HG02840 (cell line): ENCODE measurements at regions not wholly inside any gene's neighbourhood (a gene's known extent, or its start where the extent isn't known, plus 50 kb on each side); places are given as distances from the start of the nearest gene placed in this dataset.

ENCODE experiments used
- ATAC-seq: cut with Tn5 transposase; IDR thresholded peaks from one replicate; pipeline ENCODE4 v1.9.1; 2021; ENCODE audit warnings: mild to moderate bottlenecking, moderate library complexity, moderate number of reproducible peaks; ENCODE audit not compliant: unreplicated experiment, low FRiP score

- no peak for ATAC-seq
Measured at GRCh38 chr2:234288974-234289455, 207.9 kb downstream of the ARL4C start.

- no peak for ATAC-seq
Measured at GRCh38 chr2:234287650-234288049, 209.2 kb downstream of the ARL4C start.

- ATAC-seq = no peak
Measured at GRCh38 chr2:234286956-234287355, 209.9 kb downstream of the ARL4C start.

GRCh38 chr2:234286118-234286598 is 210.7 kb downstream of the ARL4C start:
- no peak for ATAC-seq

- no peak for ATAC-seq
Measured at GRCh38 chr2:234285541-234285940, 211.3 kb downstream of the ARL4C start.

- ATAC-seq = no peak
Measured at GRCh38 chr2:234279637-234280036, 217.2 kb downstream of the ARL4C start.

- ATAC-seq = no peak
Measured at GRCh38 chr2:234278556-234279255, 218.2 kb downstream of the ARL4C start.

- ATAC-seq = no peak
Measured at GRCh38 chr2:234275515-234275914, 221.4 kb downstream of the ARL4C start.

- no peak for ATAC-seq
Measured at GRCh38 chr2:234273887-234274584, 222.8 kb downstream of the ARL4C start.

- no peak for ATAC-seq
Measured at GRCh38 chr2:234272069-234272850, 221.8 kb downstream of the SPP2 start.

GRCh38 chr2:234271338-234271737 is 220.8 kb downstream of the SPP2 start:
- no peak for ATAC-seq

GRCh38 chr2:234269769-234270204 is 219.3 kb downstream of the SPP2 start:
- no peak for ATAC-seq

- ATAC-seq = no peak
Measured at GRCh38 chr2:234267534-234267933, 217.0 kb downstream of the SPP2 start.

GRCh38 chr2:234266952-234267351 is 216.4 kb downstream of the SPP2 start:
- ATAC-seq = no peak

GRCh38 chr2:234265206-234265605 is 214.7 kb downstream of the SPP2 start:
- ATAC-seq = no peak

GRCh38 chr2:234261736-234262135 is 211.2 kb downstream of the SPP2 start:
- no peak for ATAC-seq

- ATAC-seq = no peak
Measured at GRCh38 chr2:234259440-234259839, 208.9 kb downstream of the SPP2 start.

- no peak for ATAC-seq
Measured at GRCh38 chr2:234258562-234259141, 208.2 kb downstream of the SPP2 start.

- ATAC-seq = no peak
Measured at GRCh38 chr2:234257859-234258561, 207.5 kb downstream of the SPP2 start.

- no peak for ATAC-seq
Measured at GRCh38 chr2:234256516-234256915, 206.0 kb downstream of the SPP2 start.
